SK-N-SH (cell line): ENCODE measurements at regions not wholly inside any gene's neighbourhood (a gene's known extent, or its start where the extent isn't known, plus 50 kb on each side); places are given as distances from the start of the nearest gene placed in this dataset.
A peak's percentile ranks its signal among the peaks of the same experiment; 100 is the strongest.
"Not testable (repeated sequence)": the region's sequence is repeated elsewhere in the genome, so short reads cannot be mapped to it uniquely, and the experiment has no call there.

Source experiments
- CTCF ChIA-PET: fragments of 300-600, 350-600 bp; formaldehyde crosslinking; extraction: SDS; loops from one replicate; lab custom pipeline; 2021; lab: Yijun Ruan, JAX
- POLR2A ChIA-PET: fragments of 350-600 bp; sonication (Branson Sonifier 250); formaldehyde crosslinking; extraction: SDS; loops from one replicate; lab custom pipeline; 2020; ENCODE audit warnings: antibody characterized with exemption, inconsistent platforms; lab: Yijun Ruan, JAX
- DNase-seq: peaks from one replicate; pipeline ENCODE4 v3.0.0; 2012
- H2AFZ ChIP-seq: fragments of 200-600 bp; sonication (generic); 2 replicates; pipeline ENCODE4 v1.8.1; 2016; ENCODE audit warnings: antibody characterized with exemption, mild to moderate bottlenecking, low read depth
- H3F3A ChIP-seq: fragments of 200-600 bp; sonication (generic); replicated peaks from 2 replicates; pipeline ENCODE3; 2016; ENCODE audit warnings: antibody characterized with exemption, mild to moderate bottlenecking; ENCODE audit not compliant: insufficient read depth
- H3K27ac ChIP-seq, 2 experiments: fragments of 200-500 bp in 1 of 2; fragments of 200-600 bp in 1 of 2; sonication (Bioruptor generic) in 1 of 2; sonication (generic), shearing (Covaris generic) in 1 of 2; 2 replicates each; pipeline versions ENCODE4 v1.5.1 to v1.6.1; 2014 to 2016; ENCODE audit warnings: low read depth in 2 of 2, inconsistent platforms in 1 of 2, low read length in 1 of 2, mild to moderate bottlenecking in 1 of 2, mixed read lengths in 1 of 2
- H3K27me3 ChIP-seq: fragments of 200-600 bp; sonication (generic), shearing (Covaris generic); 2 replicates; pipeline ENCODE4 v1.6.1; 2016; ENCODE audit warnings: mixed run types; ENCODE audit not compliant: insufficient read depth
- H3K36me3 ChIP-seq, 2 experiments: fragments of 200-500 bp in 1 of 2; fragments of 200-600 bp in 1 of 2; sonication (Bioruptor generic) in 1 of 2; sonication (generic) in 1 of 2; replicated peaks in 1 of 2; 2 replicates each; pipeline versions ENCODE3 to v1.5.1; 2014 to 2016; ENCODE audit warnings: low read length in 1 of 2, mild to moderate bottlenecking in 1 of 2; ENCODE audit not compliant: insufficient read depth in 2 of 2, control insufficient read depth in 1 of 2
- H3K4me1 ChIP-seq, 2 experiments: fragments of 200-500 bp in 1 of 2; fragments of 200-600 bp in 1 of 2; sonication (Bioruptor generic) in 1 of 2; sonication (generic), shearing (Covaris generic) in 1 of 2; 2 replicates each; pipeline versions ENCODE4 v1.5.1 to v1.6.1; 2014 to 2016; ENCODE audit warnings: low read depth in 1 of 2, low read length in 1 of 2, mixed run types in 1 of 2; ENCODE audit not compliant: insufficient read depth in 2 of 2, control insufficient read depth in 1 of 2
- H3K4me2 ChIP-seq: fragments of 200-600 bp; sonication (generic), shearing (Covaris generic); 2 replicates; pipeline ENCODE4 v1.6.1; 2017; ENCODE audit warnings: mixed run types
- H3K4me3 ChIP-seq, 2 experiments: fragments of 200-500 bp in 1 of 2; fragments of 200-600 bp in 1 of 2; sonication (Bioruptor generic) in 1 of 2; sonication (generic), shearing (Covaris generic) in 1 of 2; 2 replicates each; pipeline versions ENCODE4 v1.5.1 to v1.8.1; 2014 to 2016; ENCODE audit warnings: low read depth in 2 of 2, inconsistent platforms in 1 of 2, low read length in 1 of 2, mild to moderate bottlenecking in 1 of 2, mixed read lengths in 1 of 2, moderate library complexity in 1 of 2
- H3K79me2 ChIP-seq: fragments of 200-600 bp; sonication (generic); 2 replicates; pipeline ENCODE4 v1.8.1; 2017; ENCODE audit warnings: mild to moderate bottlenecking; ENCODE audit not compliant: insufficient read depth
- H3K9ac ChIP-seq: fragments of 200-600 bp; sonication (generic); 2 replicates; pipeline ENCODE4 v1.6.1; 2017; ENCODE audit warnings: mixed run types
- H3K9me2 ChIP-seq: fragments of 200-600 bp; sonication (generic); 2 replicates; pipeline ENCODE4 v1.6.1; 2017; ENCODE audit warnings: mixed run types
- H3K9me3 ChIP-seq: fragments of 200-600 bp; sonication (generic); 2 replicates; pipeline ENCODE4 v1.6.1; 2017; ENCODE audit warnings: mixed run types, mild to moderate bottlenecking, moderate library complexity
- H4K20me1 ChIP-seq: fragments of 200-600 bp; sonication (generic); 2 replicates; pipeline ENCODE4 v1.6.1; 2017; ENCODE audit warnings: mild to moderate bottlenecking, mixed run types; ENCODE audit not compliant: insufficient read depth
- EP300 ChIP-seq, 2 experiments: IDR thresholded peaks; 2 replicates each; pipeline versions ENCODE4 v1.4.0 to v1.6.1; 2012; ENCODE audit warnings: borderline replicate concordance in 1 of 2, low read depth in 1 of 2, low read length in 1 of 2
- FOSL2 ChIP-seq: IDR thresholded peaks from 2 replicates; pipeline ENCODE4 v1.4.0; 2012; ENCODE audit warnings: low read depth, mild to moderate bottlenecking, moderate library complexity, borderline replicate concordance
- GABPA ChIP-seq: IDR thresholded peaks from 2 replicates; pipeline ENCODE4 v1.4.0; 2012; ENCODE audit warnings: low read depth, mild to moderate bottlenecking
- JUND ChIP-seq: IDR thresholded peaks from 2 replicates; pipeline ENCODE4 v1.4.0; 2012
- MAX ChIP-seq: IDR thresholded peaks from 2 replicates; pipeline ENCODE4 v1.4.0; 2012; ENCODE audit warnings: low read depth
- NFIC ChIP-seq: IDR thresholded peaks from 2 replicates; pipeline ENCODE4 v1.4.0; 2012; ENCODE audit warnings: borderline replicate concordance
- PBX3 ChIP-seq: IDR thresholded peaks from 2 replicates; pipeline ENCODE4; 2012
- POLR2AphosphoS5 ChIP-seq: IDR thresholded peaks from 2 replicates; pipeline ENCODE4 v1.6.1; 2012; ENCODE audit warnings: low read depth, low read length
- RXRA ChIP-seq: IDR thresholded peaks from 2 replicates; pipeline ENCODE4 v1.4.0; 2012; ENCODE audit warnings: low read depth, mild to moderate bottlenecking, borderline replicate concordance
- TCF12 ChIP-seq: IDR thresholded peaks from 2 replicates; pipeline ENCODE4 v1.4.0; 2012
- ZBTB33 ChIP-seq: IDR thresholded peaks from 2 replicates; pipeline ENCODE4 v1.4.0; 2012; ENCODE audit warnings: low read depth, borderline replicate concordance
- WGBS: methylation state at CpG from one replicate; pipeline ENCODE4 v1.1.6; 2017; ENCODE audit warnings: low lambda C conversion rate; 5-methylcytosine and 5-hydroxymethylcytosine counted together

GRCh38 chr9:63347347-63347746, 1937.7 kb downstream of the FOXD4L5 start:
- H3K9me3 ChIP-seq, H3F3A ChIP-seq, H3K27me3 ChIP-seq, H2AFZ ChIP-seq, H3K9me2 ChIP-seq, H3K36me3 ChIP-seq, DNase-seq, H4K20me1 ChIP-seq, POLR2A ChIA-PET: not testable (repeated sequence)
- H3K27ac ChIP-seq: peak overlapping the region in 1 of 2 experiments; percentile 93; a peak in 2 of 4 replicates
- 19% methylated on average over 2 of the region's 3 CpGs for WGBS
- H3K79me2 ChIP-seq: peaks cover 13% of the 10 kb centered on the region; the same call in 1 of the 2 replicates
- peaks cover 0 to 13% of the 10 kb centered on the region in 2 experiments; a peak in 1 of 4 replicates for H3K4me1 ChIP-seq
- H3K9ac ChIP-seq: 0 out of 2 replicates have a peak overlapping the region, but pooled peaks have one; percentile 70
- peak; percentile 43 for TF ChIP-seq PBX3
- TF ChIP-seq, all 33 proteins: peak for 1; not testable (repeated sequence) for 32
- H3K4me3 ChIP-seq, H3K4me2 ChIP-seq, CTCF ChIA-PET: not testable (repeated sequence)

GRCh38 chr9:63346310-63347048, 1938.5 kb downstream of the FOXD4L5 start:
- H2AFZ ChIP-seq: not testable (repeated sequence)
- TF ChIP-seq EP300 (IDR thresholded peaks at IDR 0.05; ENCODE audit: borderline replicate concordance in 1 of 2, low read depth in 1 of 2, low read length in 1 of 2) (peak in 1 of 2 experiments; percentile 73; a peak in 2 of 4 replicates), PBX3 (peak; percentile 64), NFIC (peak; percentile 26; the same call in 1 of the 2 replicates), RXRA (peak; percentile 68; the same call in 1 of the 2 replicates), MAX (peak; percentile 47; the same call in 1 of the 2 replicates), TCF12 (peak; percentile 74; the same call in 1 of the 2 replicates), JUND (peak; percentile 47), FOSL2 (peak; percentile 40; the same call in 1 of the 2 replicates), POLR2AphosphoS5 (peak; percentile 28; the same call in 1 of the 2 replicates), ZBTB33 (peak; percentile 49; the same call in 1 of the 2 replicates), GABPA (peak; percentile 28; the same call in 1 of the 2 replicates)
- TF ChIP-seq, all 33 proteins: peak for 11; not testable (repeated sequence) for 22
- peak overlapping the region in 1 of 2 experiments; percentile 93; a peak in 2 of 4 replicates for H3K27ac ChIP-seq
- peaks cover 0 to 13% of the 10 kb centered on the region in 2 experiments; a peak in 1 of 4 replicates for H3K4me1 ChIP-seq
- H3K9me3 ChIP-seq, POLR2A ChIA-PET, H4K20me1 ChIP-seq, H3K36me3 ChIP-seq, DNase-seq, H3K4me3 ChIP-seq, H3K79me2 ChIP-seq, H3F3A ChIP-seq, H3K27me3 ChIP-seq, H3K9me2 ChIP-seq, CTCF ChIA-PET: not testable (repeated sequence)
- peak overlapping the region; percentile 55; the same call in 1 of the 2 replicates for H3K4me2 ChIP-seq
- peak overlapping the region; percentile 70 for H3K9ac ChIP-seq
- WGBS: 16% methylated on average over 8 of the region's 14 CpGs

GRCh38 chr9:63344408-63344807, 1940.6 kb downstream of the FOXD4L5 start:
- H4K20me1 ChIP-seq, H3K4me3 ChIP-seq, H3K9ac ChIP-seq, H3K27me3 ChIP-seq, H3K4me2 ChIP-seq, H3K27ac ChIP-seq, CTCF ChIA-PET, POLR2A ChIA-PET, H3K36me3 ChIP-seq, H3F3A ChIP-seq, H3K79me2 ChIP-seq, DNase-seq, H2AFZ ChIP-seq, H3K9me2 ChIP-seq, H3K9me3 ChIP-seq: not testable (repeated sequence)
- peaks cover 0 to 13% of the 10 kb centered on the region in 2 experiments; a peak in 1 of 4 replicates for H3K4me1 ChIP-seq
- no CpG with 5 or more reads among the region's 5 CpGs for WGBS
